ENCODE measurements at regions not wholly inside any gene's neighbourhood (a gene's known extent, or its start where the extent isn't known, plus 50 kb on each side); places are given as distances from the start of the nearest gene placed in this dataset.

GRCh38 chr18:72470391-72470790 lies 73.8 kb downstream of the CBLN2 start:
- no peak for DNase-seq (ENCODE audit: low read depth, low spot score)
- H3K27ac ChIP-seq: no peak overlapping the region

- no peak for DNase-seq (ENCODE audit: low read depth, low spot score)
These were observed 76.0 kb downstream of the CBLN2 start for GRCh38 chr18:72468021-72468710.

GRCh38 chr18:72460210-72460680 lies 83.9 kb downstream of the CBLN2 start:
- DNase-seq (ENCODE audit: low read depth, low spot score): no peak
- H3K27ac ChIP-seq: no peak overlapping the region

More at GRCh38 chr18:72468021-72468710, 76.0 kb downstream of the CBLN2 start:
- no peak overlapping the region for H3K27ac ChIP-seq

- DNase-seq (ENCODE audit: low read depth, low spot score): no peak
- H3K27ac ChIP-seq: no peak overlapping the region
These were observed 85.9 kb downstream of the CBLN2 start for GRCh38 chr18:72458271-72458670.

- H3K27ac ChIP-seq: no peak overlapping the region
- DNase-seq (ENCODE audit: low read depth, low spot score): no peak
These were observed 87.3 kb downstream of the CBLN2 start for GRCh38 chr18:72456802-72457201.

DNA sequence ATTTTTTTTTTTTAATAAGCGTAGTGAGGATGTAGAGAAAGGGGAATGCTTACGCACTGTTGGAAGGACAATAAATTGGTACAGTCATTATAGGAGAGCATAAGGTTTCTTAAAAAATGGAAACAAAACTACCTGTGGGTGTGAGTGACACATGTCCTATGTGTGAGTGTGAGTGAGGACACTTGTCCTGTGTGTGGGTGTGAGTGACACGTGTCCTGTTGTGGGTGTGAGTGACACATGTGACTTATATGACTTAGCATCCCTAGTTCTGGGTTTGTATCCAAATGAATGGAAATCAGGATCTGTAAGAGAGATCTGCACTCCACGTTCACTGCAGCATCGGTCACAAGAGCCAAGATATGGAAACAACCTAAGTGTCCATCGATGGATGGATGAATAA lies 91.8 kb downstream of the CBLN2 start:
- H3K27ac ChIP-seq: no peak overlapping the region
- no peak for DNase-seq (ENCODE audit: low read depth, low spot score)

GRCh38 chr18:72444798-72445155 lies 99.4 kb downstream of the CBLN2 start:
- H3K27ac ChIP-seq: no peak overlapping the region
- no peak for DNase-seq (ENCODE audit: low read depth, low spot score)

DNA sequence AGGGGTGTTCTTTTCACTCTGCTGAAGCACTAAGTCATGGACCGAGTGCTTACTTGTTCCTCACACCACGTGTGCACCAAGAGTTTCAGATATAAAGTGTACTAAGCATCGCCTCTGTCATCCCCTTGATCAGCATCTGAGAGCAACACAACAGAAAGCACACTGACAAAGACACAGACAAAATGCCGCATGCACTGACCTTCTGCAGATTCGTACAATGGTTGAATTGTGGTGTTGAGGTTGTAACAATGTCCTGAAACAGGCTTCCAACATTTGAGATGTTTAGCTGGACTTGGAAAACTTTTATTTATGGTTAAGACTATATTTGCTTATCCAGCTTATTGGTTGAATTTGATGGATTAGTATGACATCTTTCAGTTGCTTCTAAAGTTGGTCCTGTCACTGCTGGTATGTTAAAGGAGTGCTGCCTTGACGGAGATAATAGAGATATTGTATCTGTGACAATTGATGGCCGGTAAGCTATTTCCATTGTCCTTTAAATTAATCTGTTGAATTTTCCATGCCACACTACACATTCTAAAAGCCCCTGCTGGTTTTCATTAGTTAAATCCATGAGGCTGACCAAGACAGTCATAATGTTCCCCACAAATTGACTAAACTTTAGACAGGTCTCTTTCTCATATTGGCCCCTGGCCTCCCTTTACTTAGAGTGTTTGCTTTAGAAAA lies 99.9 kb downstream of the CBLN2 start:
- DNase-seq (ENCODE audit: low read depth, low spot score): no peak
- no peak overlapping the region for H3K27ac ChIP-seq

DNA sequence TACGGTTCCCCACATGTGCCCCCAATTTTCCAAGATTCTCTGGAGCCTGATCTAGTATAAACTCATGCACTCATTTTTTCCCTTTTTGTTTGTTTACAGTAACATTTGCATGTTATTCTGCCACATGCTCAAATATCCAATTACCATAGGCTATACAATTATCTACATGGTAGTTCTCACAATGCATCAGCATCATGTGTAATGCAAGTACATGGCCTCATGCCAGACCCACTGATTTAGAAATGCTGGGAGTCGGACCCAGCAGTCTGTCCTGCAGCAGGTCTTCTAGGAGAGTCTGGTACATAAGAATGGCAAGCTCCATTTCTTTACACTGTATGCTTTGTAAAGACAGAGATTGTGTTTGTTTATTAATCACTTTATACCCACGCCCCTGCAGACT lies 107.7 kb downstream of the CBLN2 start:
- H3K27ac ChIP-seq: no peak overlapping the region
- no peak for DNase-seq (ENCODE audit: low read depth, low spot score)

DNA sequence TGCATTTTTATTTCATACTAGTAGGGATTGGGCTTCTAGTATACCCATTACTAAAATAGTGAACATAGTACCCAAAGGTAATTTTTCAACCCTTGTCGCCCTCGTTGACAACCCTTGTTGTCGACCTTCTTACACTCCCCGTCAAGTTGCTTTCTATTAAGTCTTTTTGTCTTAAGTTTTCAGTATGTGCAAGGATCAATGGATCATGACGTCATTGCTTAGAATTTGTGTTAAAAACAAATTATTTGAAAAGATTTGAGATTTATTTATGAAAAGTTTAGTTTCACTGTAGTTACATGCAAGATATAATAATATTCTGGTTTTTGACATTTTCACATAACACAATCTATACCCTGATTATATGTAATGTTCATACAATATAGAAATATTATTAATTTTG lies 110.4 kb downstream of the CBLN2 start:
- H3K27ac ChIP-seq: no peak overlapping the region
- DNase-seq (ENCODE audit: low read depth, low spot score): no peak

DNA sequence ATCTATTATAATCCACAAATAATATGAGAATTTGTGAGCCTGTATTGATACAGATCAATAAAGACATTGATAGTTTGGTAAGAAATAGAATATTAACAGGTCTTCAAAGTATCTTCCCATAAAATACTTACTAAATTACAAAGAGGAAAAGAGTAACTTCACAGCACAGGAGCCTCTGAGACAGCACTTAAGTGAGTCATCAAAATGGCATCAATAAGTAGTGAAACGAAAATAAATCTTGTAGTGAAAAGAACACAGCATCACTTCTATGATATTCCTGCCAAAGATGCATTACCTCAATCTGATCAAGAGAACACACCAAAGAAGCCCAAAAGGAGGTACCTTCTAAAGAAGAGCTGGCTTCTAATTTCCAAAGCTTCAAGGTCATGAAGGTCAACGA lies 116.4 kb downstream of the CBLN2 start:
- H3K27ac ChIP-seq: no peak overlapping the region
- DNase-seq (ENCODE audit: low read depth, low spot score): no peak

DNA sequence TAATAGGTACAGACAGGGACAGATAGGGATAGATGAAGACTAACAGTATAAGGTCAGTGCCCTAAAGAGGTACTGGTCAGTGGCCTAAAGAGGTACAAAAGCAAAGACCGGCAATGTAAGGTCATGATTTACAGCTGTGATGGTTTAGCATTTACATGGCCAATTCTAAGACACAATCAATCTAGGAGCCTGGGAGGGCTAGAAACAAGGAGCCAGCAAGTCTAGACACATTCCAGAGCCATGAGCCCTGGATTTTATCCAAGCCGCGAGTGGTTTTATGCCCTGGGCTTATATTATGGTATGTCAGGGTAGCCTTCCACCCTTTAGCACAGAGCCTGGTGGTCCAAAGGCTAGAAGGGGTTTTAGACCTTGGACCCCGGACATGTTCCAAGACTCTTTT lies 124.2 kb downstream of the CBLN2 start:
- DNase-seq (ENCODE audit: low read depth, low spot score): no peak
- H3K27ac ChIP-seq: no peak overlapping the region

- no peak overlapping the region for H3K27ac ChIP-seq
- DNase-seq (ENCODE audit: low read depth, low spot score): no peak
These were observed 131.2 kb downstream of the CBLN2 start for GRCh38 chr18:72412927-72413326.

- DNase-seq (ENCODE audit: low read depth, low spot score): no peak
- H3K27ac ChIP-seq: no peak overlapping the region
These were observed 132.9 kb downstream of the CBLN2 start for GRCh38 chr18:72411261-72411660.

DNA sequence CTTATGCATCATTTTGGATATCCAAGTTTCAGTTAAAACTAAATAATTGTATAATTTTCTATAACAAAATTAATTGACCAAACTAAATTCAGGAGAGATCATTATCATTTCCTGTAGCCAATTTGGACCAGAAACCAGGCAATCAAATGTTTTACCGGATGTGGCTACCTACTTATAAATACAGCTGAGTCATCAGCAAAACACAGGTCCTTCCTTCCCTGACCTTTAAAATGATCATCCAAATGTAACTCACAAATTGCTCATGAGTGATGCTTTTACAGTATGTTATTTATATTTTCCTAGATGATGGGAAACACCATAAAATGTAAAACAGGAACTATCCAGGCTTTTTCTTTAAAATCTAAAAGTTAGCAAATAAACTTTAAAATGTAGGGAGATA lies 133.7 kb downstream of the CBLN2 start:
- no peak for DNase-seq (ENCODE audit: low read depth, low spot score)
- H3K27ac ChIP-seq: no peak overlapping the region

DNA sequence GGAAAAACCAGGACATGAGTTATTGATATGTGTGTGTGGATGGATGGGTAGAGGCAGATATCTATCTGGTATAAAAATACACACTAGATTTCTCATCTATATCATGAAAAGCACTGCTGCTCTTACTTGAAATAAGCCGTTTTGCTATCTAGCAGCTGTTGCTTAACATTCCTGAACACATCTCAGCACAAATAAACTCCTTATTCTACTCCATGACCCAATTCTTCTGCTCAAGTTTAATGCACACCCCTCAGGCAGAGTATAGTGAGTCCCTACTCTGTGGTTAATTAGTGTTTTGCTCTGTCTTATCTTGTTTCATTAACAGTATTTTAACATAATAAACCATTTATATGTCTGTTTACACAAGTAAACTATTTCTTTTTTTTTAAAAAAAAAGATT lies 134.2 kb downstream of the CBLN2 start:
- no peak overlapping the region for H3K27ac ChIP-seq
- DNase-seq (ENCODE audit: low read depth, low spot score): no peak

- no peak overlapping the region for H3K27ac ChIP-seq
- DNase-seq (ENCODE audit: low read depth, low spot score): no peak
These were observed 137.1 kb downstream of the CBLN2 start for GRCh38 chr18:72407048-72407447.

GRCh38 chr18:72391951-72392350 lies 152.2 kb downstream of the CBLN2 start:
- DNase-seq (ENCODE audit: low read depth, low spot score): no peak
- H3K27ac ChIP-seq: no peak overlapping the region

DNA sequence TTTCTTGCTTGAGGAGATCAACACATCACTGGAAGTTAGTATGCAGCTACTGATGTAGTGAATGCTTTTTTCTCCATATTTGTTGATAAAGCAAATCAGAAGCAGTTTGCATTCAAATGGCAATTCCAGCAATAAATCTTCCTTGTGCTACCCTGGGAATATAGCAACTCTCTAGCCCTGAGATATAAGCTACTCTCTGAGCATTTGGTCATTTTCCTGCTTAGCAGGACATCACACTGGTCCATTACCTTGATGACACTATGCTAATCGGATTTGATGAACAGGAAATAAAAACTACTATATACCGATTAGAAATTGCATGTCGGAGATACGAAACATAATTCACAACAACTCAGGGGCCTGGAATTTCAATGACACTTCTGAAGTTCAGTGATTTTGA lies 152.7 kb downstream of the CBLN2 start:
- H3K27ac ChIP-seq: no peak overlapping the region
- no peak for DNase-seq (ENCODE audit: low read depth, low spot score)

DNA sequence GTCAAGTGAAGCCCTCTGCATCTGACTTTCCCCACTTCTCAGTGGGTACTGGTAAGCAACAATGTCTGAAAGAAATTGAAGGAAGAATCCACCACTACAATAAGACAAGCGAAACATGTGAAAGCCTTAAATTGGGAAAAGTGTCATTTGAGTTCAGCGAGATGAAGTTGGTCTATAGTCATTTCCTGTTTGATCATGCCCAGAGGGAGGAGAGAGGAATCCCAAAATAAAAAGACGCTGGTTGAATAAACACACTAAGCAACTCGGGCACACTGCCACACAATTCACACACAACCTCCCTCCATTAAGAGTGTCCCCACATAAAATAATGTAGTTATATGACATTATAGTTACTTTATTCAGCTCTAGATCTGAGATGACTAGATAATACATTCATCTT lies 166.1 kb downstream of the CBLN2 start:
- no peak for DNase-seq (ENCODE audit: low read depth, low spot score)
- no peak overlapping the region for H3K27ac ChIP-seq

- DNase-seq (ENCODE audit: low read depth, low spot score): no peak
- H3K27ac ChIP-seq: no peak overlapping the region
These were observed 167.9 kb downstream of the CBLN2 start for GRCh38 chr18:72376256-72376655.

- peak; percentile 5 for DNase-seq (ENCODE audit: low read depth, low spot score)
- H3K27ac ChIP-seq: no peak overlapping the region
These were observed 168.5 kb downstream of the CBLN2 start for GRCh38 chr18:72375618-72376017.

Measured in epithelial cell of prostate (primary cell).